Transverse colon (tissue), 4 donors: ENCODE measurements at regions not wholly inside any gene's neighbourhood (a gene's known extent, or its start where the extent isn't known, plus 50 kb on each side); places are given as distances from the start of the nearest gene placed in this dataset.
"Not testable (repeated sequence)": the region's sequence is repeated elsewhere in the genome, so short reads cannot be mapped to it uniquely, and the experiment has no call there.

Experiments used
- EP300 ChIP-seq: sonication (generic); formaldehyde crosslinking; IDR thresholded peaks from one replicate; pipeline ENCODE4 v1.6.1; 2017; ENCODE audit warnings: antibody characterized with exemption, low read depth
- POLR2A ChIP-seq: fragments of 450-650 bp; IDR thresholded peaks from one replicate; pipeline ENCODE4 v1.6.1; 2016; ENCODE audit warnings: antibody characterized with exemption, mild to moderate bottlenecking, moderate library complexity
- POLR2AphosphoS5 ChIP-seq, 3 donors: sonication (generic); formaldehyde crosslinking; IDR thresholded peaks; one replicate each; pipeline ENCODE4 v1.6.1; 2016; ENCODE audit warnings: antibody characterized with exemption in 3 of 3
- TF ChIP-seq, protein P1 (sequence below), 5 experiments: fragments of 200-600 bp in 3 of 5; fragments of 450-650 bp in 2 of 5; sonication (generic) in 3 of 5; IDR thresholded peaks; 1 replicate in 2 of 5; 2 replicates in 3 of 5; pipeline ENCODE4 v1.5.1; 2016 to 2017; ENCODE audit warnings: antibody characterized with exemption in 5 of 5, inconsistent platforms in 3 of 5, mild to moderate bottlenecking in 2 of 5, moderate library complexity in 1 of 5

DNA sequence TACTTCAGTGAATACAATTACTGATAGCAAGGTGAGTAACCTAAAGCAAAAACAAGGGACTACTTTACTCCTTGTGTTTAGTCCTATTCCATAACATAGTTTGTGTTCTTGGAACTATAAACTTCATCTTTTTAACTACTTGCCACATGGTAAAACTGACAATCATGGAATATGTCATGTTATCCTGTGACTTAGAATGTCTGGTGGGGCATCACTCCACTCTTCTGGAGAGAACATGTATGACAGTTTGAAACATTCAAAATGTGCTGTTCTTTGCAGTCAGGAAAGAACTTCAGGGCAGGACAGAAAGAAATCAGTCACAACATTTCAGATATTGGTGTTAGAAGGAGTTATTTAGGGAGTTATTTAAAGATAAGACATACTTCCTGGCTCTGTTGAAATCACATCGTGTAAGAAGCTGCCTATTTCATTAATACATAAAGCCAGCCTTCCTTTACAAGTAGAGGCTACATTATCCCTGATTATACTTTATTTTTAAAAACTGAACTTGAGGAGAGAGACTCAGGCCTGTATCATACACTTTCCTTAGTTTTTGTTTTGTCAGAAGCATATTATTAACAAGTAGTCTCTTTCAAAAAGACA is 184.9 kb downstream of the SPATA31A6 start:
- not testable (repeated sequence) for TF ChIP-seq POLR2AphosphoS5 (IDR thresholded peaks at IDR 0.05); POLR2A; EP300
- TF ChIP-seq, protein P1, sequence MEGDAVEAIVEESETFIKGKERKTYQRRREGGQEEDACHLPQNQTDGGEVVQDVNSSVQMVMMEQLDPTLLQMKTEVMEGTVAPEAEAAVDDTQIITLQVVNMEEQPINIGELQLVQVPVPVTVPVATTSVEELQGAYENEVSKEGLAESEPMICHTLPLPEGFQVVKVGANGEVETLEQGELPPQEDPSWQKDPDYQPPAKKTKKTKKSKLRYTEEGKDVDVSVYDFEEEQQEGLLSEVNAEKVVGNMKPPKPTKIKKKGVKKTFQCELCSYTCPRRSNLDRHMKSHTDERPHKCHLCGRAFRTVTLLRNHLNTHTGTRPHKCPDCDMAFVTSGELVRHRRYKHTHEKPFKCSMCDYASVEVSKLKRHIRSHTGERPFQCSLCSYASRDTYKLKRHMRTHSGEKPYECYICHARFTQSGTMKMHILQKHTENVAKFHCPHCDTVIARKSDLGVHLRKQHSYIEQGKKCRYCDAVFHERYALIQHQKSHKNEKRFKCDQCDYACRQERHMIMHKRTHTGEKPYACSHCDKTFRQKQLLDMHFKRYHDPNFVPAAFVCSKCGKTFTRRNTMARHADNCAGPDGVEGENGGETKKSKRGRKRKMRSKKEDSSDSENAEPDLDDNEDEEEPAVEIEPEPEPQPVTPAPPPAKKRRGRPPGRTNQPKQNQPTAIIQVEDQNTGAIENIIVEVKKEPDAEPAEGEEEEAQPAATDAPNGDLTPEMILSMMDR (IDR thresholded peaks at IDR 0.05), result not testable (repeated sequence)
